ENCODE measurements at regions not wholly inside any gene's neighbourhood (a gene's known extent, or its start where the extent isn't known, plus 50 kb on each side); places are given as distances from the start of the nearest gene placed in this dataset.

- Histone ChIP-seq H3K36me3 (ENCODE audit: control insufficient read depth in 2 of 2, insufficient read depth in 2 of 2, low read length in 2 of 2) (no peaks in the 10 kb centered on the region), H3K4me3 (ENCODE audit: low read length in 2 of 2) (no peak overlapping the region), H3K9me3 (ENCODE audit: control insufficient read depth in 2 of 2, low read length in 2 of 2) (no peaks in the 10 kb centered on the region), H3K4me1 (ENCODE audit: control insufficient read depth in 2 of 2, insufficient read depth in 2 of 2, low read length in 2 of 2) (no peaks in the 10 kb centered on the region), H3K27me3 (ENCODE audit: control insufficient read depth in 2 of 2, insufficient read depth in 2 of 2, low read length in 2 of 2) (peaks cover 0 to 3% of the 10 kb centered on the region in 2 donors), H3K9ac (ENCODE audit: low read depth in 1 of 2, low read length in 2 of 2) (no peak overlapping the region), H3K27ac (ENCODE audit: low read depth in 2 of 2, low read length in 2 of 2) (no peak overlapping the region)
These were observed 305.4 kb upstream of the CHD6 start for GRCh38 chr20:41923624-41924023.

GRCh38 chr20:41913146-41913545, 295.0 kb upstream of the CHD6 start:
- no peaks in the 10 kb centered on the region for H3K4me1 ChIP-seq (ENCODE audit: control insufficient read depth in 2 of 2, insufficient read depth in 2 of 2, low read length in 2 of 2)
- no peaks in the 10 kb centered on the region for H3K9me3 ChIP-seq (ENCODE audit: control insufficient read depth in 2 of 2, low read length in 2 of 2)
- no peak overlapping the region for H3K4me3 ChIP-seq (ENCODE audit: low read length in 2 of 2)
- no peaks in the 10 kb centered on the region for H3K27me3 ChIP-seq (ENCODE audit: control insufficient read depth in 2 of 2, insufficient read depth in 2 of 2, low read length in 2 of 2)
- H3K36me3 ChIP-seq (ENCODE audit: control insufficient read depth in 2 of 2, insufficient read depth in 2 of 2, low read length in 2 of 2) = no peaks in the 10 kb centered on the region
- H3K27ac ChIP-seq (ENCODE audit: low read depth in 2 of 2, low read length in 2 of 2) = no peak overlapping the region
- H3K9ac ChIP-seq (ENCODE audit: low read depth in 1 of 2, low read length in 2 of 2) = no peak overlapping the region

DNA sequence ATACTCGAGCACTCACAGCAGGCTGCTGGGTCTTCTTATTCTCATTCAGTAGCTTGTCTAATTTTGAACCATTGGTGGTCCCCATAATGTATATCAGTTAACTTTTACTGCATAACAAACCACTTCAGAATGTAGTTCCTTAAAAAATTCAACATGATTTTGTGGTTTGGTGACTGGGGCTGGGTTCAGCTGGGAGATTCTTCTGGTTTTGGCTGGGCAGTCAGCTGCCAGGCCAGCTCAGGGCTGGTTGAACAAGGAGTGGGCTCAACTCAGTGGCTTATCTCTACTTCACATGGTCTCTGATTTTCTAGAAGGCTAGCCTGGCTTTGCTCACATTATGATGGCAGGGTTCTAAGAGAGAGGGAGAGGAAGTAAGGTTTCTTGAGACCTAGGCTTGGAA, 292.4 kb upstream of the CHD6 start:
- Histone ChIP-seq H3K4me3 (ENCODE audit: low read length in 2 of 2) (no peak overlapping the region), H3K27ac (ENCODE audit: low read depth in 2 of 2, low read length in 2 of 2) (no peak overlapping the region), H3K36me3 (ENCODE audit: control insufficient read depth in 2 of 2, insufficient read depth in 2 of 2, low read length in 2 of 2) (no peaks in the 10 kb centered on the region), H3K9ac (ENCODE audit: low read depth in 1 of 2, low read length in 2 of 2) (no peak overlapping the region), H3K4me1 (ENCODE audit: control insufficient read depth in 2 of 2, insufficient read depth in 2 of 2, low read length in 2 of 2) (no peaks in the 10 kb centered on the region), H3K9me3 (ENCODE audit: control insufficient read depth in 2 of 2, low read length in 2 of 2) (no peaks in the 10 kb centered on the region), H3K27me3 (ENCODE audit: control insufficient read depth in 2 of 2, insufficient read depth in 2 of 2, low read length in 2 of 2) (no peaks in the 10 kb centered on the region)

GRCh38 chr20:41905199-41905598, 287.0 kb upstream of the CHD6 start:
- no peaks in the 10 kb centered on the region for H3K27me3 ChIP-seq (ENCODE audit: control insufficient read depth in 2 of 2, insufficient read depth in 2 of 2, low read length in 2 of 2)
- no peak overlapping the region for H3K9ac ChIP-seq (ENCODE audit: low read depth in 1 of 2, low read length in 2 of 2)
- no peak overlapping the region for H3K27ac ChIP-seq (ENCODE audit: low read depth in 2 of 2, low read length in 2 of 2)
- no peak overlapping the region for H3K4me3 ChIP-seq (ENCODE audit: low read length in 2 of 2)
- no peaks in the 10 kb centered on the region for H3K9me3 ChIP-seq (ENCODE audit: control insufficient read depth in 2 of 2, low read length in 2 of 2)
- H3K4me1 ChIP-seq (ENCODE audit: control insufficient read depth in 2 of 2, insufficient read depth in 2 of 2, low read length in 2 of 2) = no peaks in the 10 kb centered on the region
- H3K36me3 ChIP-seq (ENCODE audit: control insufficient read depth in 2 of 2, insufficient read depth in 2 of 2, low read length in 2 of 2) = no peaks in the 10 kb centered on the region

GRCh38 chr20:41903586-41903985, 285.4 kb upstream of the CHD6 start:
- H3K4me3 ChIP-seq (ENCODE audit: low read length in 2 of 2) = no peak overlapping the region
- no peaks in the 10 kb centered on the region for H3K27me3 ChIP-seq (ENCODE audit: control insufficient read depth in 2 of 2, insufficient read depth in 2 of 2, low read length in 2 of 2)
- H3K27ac ChIP-seq (ENCODE audit: low read depth in 2 of 2, low read length in 2 of 2) = no peak overlapping the region
- no peak overlapping the region for H3K9ac ChIP-seq (ENCODE audit: low read depth in 1 of 2, low read length in 2 of 2)
- H3K36me3 ChIP-seq (ENCODE audit: control insufficient read depth in 2 of 2, insufficient read depth in 2 of 2, low read length in 2 of 2) = no peaks in the 10 kb centered on the region
- no peaks in the 10 kb centered on the region for H3K9me3 ChIP-seq (ENCODE audit: control insufficient read depth in 2 of 2, low read length in 2 of 2)
- H3K4me1 ChIP-seq (ENCODE audit: control insufficient read depth in 2 of 2, insufficient read depth in 2 of 2, low read length in 2 of 2) = no peaks in the 10 kb centered on the region

GRCh38 chr20:41902346-41902745, 284.2 kb upstream of the CHD6 start:
- H3K27ac ChIP-seq (ENCODE audit: low read depth in 2 of 2, low read length in 2 of 2) = no peak overlapping the region
- H3K9me3 ChIP-seq (ENCODE audit: control insufficient read depth in 2 of 2, low read length in 2 of 2) = no peaks in the 10 kb centered on the region
- H3K9ac ChIP-seq (ENCODE audit: low read depth in 1 of 2, low read length in 2 of 2) = no peak overlapping the region
- no peaks in the 10 kb centered on the region for H3K36me3 ChIP-seq (ENCODE audit: control insufficient read depth in 2 of 2, insufficient read depth in 2 of 2, low read length in 2 of 2)
- H3K4me3 ChIP-seq (ENCODE audit: low read length in 2 of 2) = no peak overlapping the region
- H3K4me1 ChIP-seq (ENCODE audit: control insufficient read depth in 2 of 2, insufficient read depth in 2 of 2, low read length in 2 of 2) = no peaks in the 10 kb centered on the region
- H3K27me3 ChIP-seq (ENCODE audit: control insufficient read depth in 2 of 2, insufficient read depth in 2 of 2, low read length in 2 of 2) = no peaks in the 10 kb centered on the region

DNA sequence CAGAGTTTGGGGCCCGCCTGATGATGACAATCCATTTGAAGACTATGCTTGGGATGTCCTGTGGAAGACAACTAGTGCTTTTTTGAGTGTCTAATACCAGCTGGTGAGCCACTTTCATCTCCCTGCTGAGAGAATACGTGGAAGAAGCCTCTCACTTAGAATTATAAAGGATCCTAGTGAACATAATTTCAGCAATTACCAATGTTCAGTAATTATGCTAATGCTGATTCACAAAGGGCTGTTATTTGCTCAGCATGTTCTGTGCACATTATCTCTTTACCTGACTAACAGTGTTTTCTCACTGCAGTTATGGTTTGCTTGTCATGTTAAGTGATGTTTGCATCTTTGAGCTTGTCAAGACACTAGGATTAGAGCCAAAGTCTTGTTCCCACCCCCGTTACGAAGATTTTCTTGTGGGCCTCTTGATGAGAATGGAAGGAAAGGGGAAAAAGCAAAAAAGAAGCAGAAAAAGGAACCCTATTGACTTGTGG, 282.1 kb upstream of the CHD6 start:
- Histone ChIP-seq H3K9ac (ENCODE audit: low read depth in 1 of 2, low read length in 2 of 2) (no peak overlapping the region), H3K27ac (ENCODE audit: low read depth in 2 of 2, low read length in 2 of 2) (no peak overlapping the region), H3K9me3 (ENCODE audit: control insufficient read depth in 2 of 2, low read length in 2 of 2) (no peaks in the 10 kb centered on the region), H3K4me3 (ENCODE audit: low read length in 2 of 2) (no peak overlapping the region), H3K27me3 (ENCODE audit: control insufficient read depth in 2 of 2, insufficient read depth in 2 of 2, low read length in 2 of 2) (no peaks in the 10 kb centered on the region), H3K36me3 (ENCODE audit: control insufficient read depth in 2 of 2, insufficient read depth in 2 of 2, low read length in 2 of 2) (no peaks in the 10 kb centered on the region), H3K4me1 (ENCODE audit: control insufficient read depth in 2 of 2, insufficient read depth in 2 of 2, low read length in 2 of 2) (no peaks in the 10 kb centered on the region)

DNA sequence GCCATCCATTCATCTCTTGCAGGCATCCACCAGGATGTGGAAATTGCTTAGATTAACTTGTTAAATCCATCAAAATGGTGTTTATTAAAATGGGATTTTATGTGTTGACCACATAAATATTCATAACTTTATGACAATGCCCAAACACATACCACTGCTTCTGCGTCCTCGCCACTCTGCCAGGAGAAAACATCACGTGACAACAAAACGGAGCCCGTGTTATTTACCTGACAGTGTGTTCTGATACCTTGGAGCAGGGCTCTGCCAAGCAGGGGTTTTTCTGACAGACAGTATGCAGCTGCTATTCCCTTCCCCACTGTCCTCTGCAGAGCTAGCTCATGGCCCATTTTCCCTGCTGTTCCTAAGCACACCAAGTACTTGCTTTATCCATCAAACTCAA, 279.5 kb upstream of the CHD6 start:
- Histone ChIP-seq H3K9me3 (ENCODE audit: control insufficient read depth in 2 of 2, low read length in 2 of 2) (no peaks in the 10 kb centered on the region), H3K36me3 (ENCODE audit: control insufficient read depth in 2 of 2, insufficient read depth in 2 of 2, low read length in 2 of 2) (no peaks in the 10 kb centered on the region), H3K9ac (ENCODE audit: low read depth in 1 of 2, low read length in 2 of 2) (no peak overlapping the region), H3K4me1 (ENCODE audit: control insufficient read depth in 2 of 2, insufficient read depth in 2 of 2, low read length in 2 of 2) (no peaks in the 10 kb centered on the region), H3K4me3 (ENCODE audit: low read length in 2 of 2) (no peak overlapping the region), H3K27me3 (ENCODE audit: control insufficient read depth in 2 of 2, insufficient read depth in 2 of 2, low read length in 2 of 2) (no peaks in the 10 kb centered on the region), H3K27ac (ENCODE audit: low read depth in 2 of 2, low read length in 2 of 2) (no peak overlapping the region)

DNA sequence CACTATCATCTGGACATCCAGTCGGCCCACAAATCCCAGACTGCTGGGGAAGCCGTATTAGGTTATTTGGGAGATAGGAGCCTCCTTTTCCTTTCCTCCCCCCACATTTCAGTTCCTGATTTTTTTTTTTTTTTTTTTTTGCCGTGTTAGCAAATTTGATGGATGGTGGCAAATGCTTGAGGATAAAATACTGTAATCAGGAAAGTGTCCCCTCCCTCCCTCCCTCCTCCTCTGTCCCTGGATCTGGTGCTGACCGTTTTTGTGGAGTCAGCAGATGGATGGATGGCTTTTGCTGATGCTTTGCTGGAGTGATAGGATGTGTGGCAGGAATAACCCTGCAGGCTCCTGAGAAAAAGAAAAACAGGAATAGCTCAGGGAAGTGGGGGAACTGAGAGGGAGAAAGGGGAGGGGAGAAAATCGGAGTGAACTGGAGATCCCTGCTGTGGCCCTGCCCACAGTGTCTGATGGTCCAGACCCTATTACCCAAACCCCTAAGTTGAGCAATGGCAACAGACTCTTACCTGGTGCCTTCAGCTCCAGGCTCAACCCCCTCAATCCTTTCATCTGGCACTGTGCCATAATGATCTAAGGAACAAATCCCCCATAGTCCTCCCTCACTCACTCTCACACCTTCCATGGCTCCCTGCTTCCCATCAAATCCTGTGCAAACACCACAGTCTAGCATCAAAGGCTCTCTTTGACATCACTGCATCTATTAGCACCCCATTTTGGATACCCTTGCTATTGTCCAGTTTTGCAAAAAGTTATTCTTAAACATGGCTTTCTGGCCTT, 277.3 kb upstream of the CHD6 start:
- Histone ChIP-seq H3K27ac (ENCODE audit: low read depth in 2 of 2, low read length in 2 of 2) (no peak overlapping the region), H3K4me1 (ENCODE audit: control insufficient read depth in 2 of 2, insufficient read depth in 2 of 2, low read length in 2 of 2) (no peaks in the 10 kb centered on the region), H3K4me3 (ENCODE audit: low read length in 2 of 2) (no peak overlapping the region), H3K36me3 (ENCODE audit: control insufficient read depth in 2 of 2, insufficient read depth in 2 of 2, low read length in 2 of 2) (no peaks in the 10 kb centered on the region), H3K9me3 (ENCODE audit: control insufficient read depth in 2 of 2, low read length in 2 of 2) (no peaks in the 10 kb centered on the region), H3K9ac (ENCODE audit: low read depth in 1 of 2, low read length in 2 of 2) (no peak overlapping the region), H3K27me3 (ENCODE audit: control insufficient read depth in 2 of 2, insufficient read depth in 2 of 2, low read length in 2 of 2) (no peaks in the 10 kb centered on the region)

- H3K4me1 ChIP-seq (ENCODE audit: control insufficient read depth in 2 of 2, insufficient read depth in 2 of 2, low read length in 2 of 2) = no peaks in the 10 kb centered on the region
- H3K9me3 ChIP-seq (ENCODE audit: control insufficient read depth in 2 of 2, low read length in 2 of 2) = no peaks in the 10 kb centered on the region
- H3K36me3 ChIP-seq (ENCODE audit: control insufficient read depth in 2 of 2, insufficient read depth in 2 of 2, low read length in 2 of 2) = no peaks in the 10 kb centered on the region
- no peaks in the 10 kb centered on the region for H3K27me3 ChIP-seq (ENCODE audit: control insufficient read depth in 2 of 2, insufficient read depth in 2 of 2, low read length in 2 of 2)
- no peak overlapping the region for H3K9ac ChIP-seq (ENCODE audit: low read depth in 1 of 2, low read length in 2 of 2)
- no peak overlapping the region for H3K27ac ChIP-seq (ENCODE audit: low read depth in 2 of 2, low read length in 2 of 2)
- H3K4me3 ChIP-seq (ENCODE audit: low read length in 2 of 2) = no peak overlapping the region
These were observed 276.2 kb upstream of the CHD6 start for GRCh38 chr20:41894255-41894963.

All from mucosa of rectum (tissue), 2 donors.